Left ventricle myocardium inferior (tissue), 1 donor: ENCODE measurements at regions not wholly inside any gene's neighbourhood (a gene's known extent, or its start where the extent isn't known, plus 50 kb on each side); places are given as distances from the start of the nearest gene placed in this dataset.

Experiments
- DNase-seq: peaks from one replicate; pipeline ENCODE4 v3.0.0-alpha.2; 2020
- H3K27ac ChIP-seq: fragments of 200-600 bp; replicated peaks from 2 replicates; pipeline ENCODE4 v1.8.0; 2021
- H3K27me3 ChIP-seq: fragments of 200-600 bp; 2 replicates; pipeline ENCODE4 v1.8.0; 2021; ENCODE audit warnings: low read depth
- H3K36me3 ChIP-seq: fragments of 200-600 bp; 2 replicates; pipeline ENCODE4 v1.8.0; 2021
- H3K4me1 ChIP-seq: fragments of 200-600 bp; 2 replicates; pipeline ENCODE4 v1.8.0; 2021
- H3K4me3 ChIP-seq: fragments of 200-600 bp; 2 replicates; pipeline ENCODE4 v1.8.0; 2021; ENCODE audit warnings: mild to moderate bottlenecking, moderate library complexity
- H3K9me3 ChIP-seq: fragments of 200-600 bp; replicated peaks from 2 replicates; pipeline ENCODE4 v1.8.0; 2021
- intact Hi-C: fragments of 100-400 bp; cut with micrococcal nuclease; formaldehyde crosslinking; loops from one replicate; pipeline ENCODE4 v1.11.0; 2022
- TF ChIP-seq, protein P1 (sequence below): fragments of 200-600 bp; IDR thresholded peaks from 2 replicates; pipeline ENCODE4 v1.8.0; 2021; ENCODE audit warnings: antibody characterized with exemption, mild to moderate bottlenecking, borderline replicate concordance
- donor health status: DM: no; HTN: yes; CAD: no; lungs with severe emphysema.

DNA sequence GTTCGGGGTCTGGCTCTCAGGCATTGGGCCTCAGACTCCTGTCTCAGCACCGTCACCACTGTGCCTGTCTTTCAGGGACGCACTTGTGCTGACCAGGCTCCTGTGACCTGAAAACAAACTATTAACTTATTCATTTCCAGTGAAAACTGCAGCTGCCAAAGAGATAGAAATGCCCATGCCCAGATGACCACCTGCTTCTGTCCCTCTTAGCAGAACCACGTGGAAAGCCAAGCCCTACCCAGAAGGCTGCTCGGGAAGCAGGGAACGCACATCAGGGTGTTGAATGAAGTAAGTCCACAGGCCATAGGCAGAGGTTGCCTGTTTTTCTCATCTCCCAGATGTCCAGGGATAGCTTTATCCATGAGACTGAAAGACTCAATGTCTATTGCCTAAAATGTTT is 219.3 kb downstream of the EBLN2 start:
- intact Hi-C loops, result no loop called here
- Histone ChIP-seq H3K9me3 (no peaks in the 10 kb centered on the region), H3K4me1 (no peaks in the 10 kb centered on the region), H3K27ac (no peak overlapping the region), H3K27me3 (no peaks in the 10 kb centered on the region), H3K36me3 (no peaks in the 10 kb centered on the region), H3K4me3 (no peak overlapping the region)
- DNase-seq, result no peak
- TF ChIP-seq, protein P1, sequence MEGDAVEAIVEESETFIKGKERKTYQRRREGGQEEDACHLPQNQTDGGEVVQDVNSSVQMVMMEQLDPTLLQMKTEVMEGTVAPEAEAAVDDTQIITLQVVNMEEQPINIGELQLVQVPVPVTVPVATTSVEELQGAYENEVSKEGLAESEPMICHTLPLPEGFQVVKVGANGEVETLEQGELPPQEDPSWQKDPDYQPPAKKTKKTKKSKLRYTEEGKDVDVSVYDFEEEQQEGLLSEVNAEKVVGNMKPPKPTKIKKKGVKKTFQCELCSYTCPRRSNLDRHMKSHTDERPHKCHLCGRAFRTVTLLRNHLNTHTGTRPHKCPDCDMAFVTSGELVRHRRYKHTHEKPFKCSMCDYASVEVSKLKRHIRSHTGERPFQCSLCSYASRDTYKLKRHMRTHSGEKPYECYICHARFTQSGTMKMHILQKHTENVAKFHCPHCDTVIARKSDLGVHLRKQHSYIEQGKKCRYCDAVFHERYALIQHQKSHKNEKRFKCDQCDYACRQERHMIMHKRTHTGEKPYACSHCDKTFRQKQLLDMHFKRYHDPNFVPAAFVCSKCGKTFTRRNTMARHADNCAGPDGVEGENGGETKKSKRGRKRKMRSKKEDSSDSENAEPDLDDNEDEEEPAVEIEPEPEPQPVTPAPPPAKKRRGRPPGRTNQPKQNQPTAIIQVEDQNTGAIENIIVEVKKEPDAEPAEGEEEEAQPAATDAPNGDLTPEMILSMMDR, result no peak

DNA sequence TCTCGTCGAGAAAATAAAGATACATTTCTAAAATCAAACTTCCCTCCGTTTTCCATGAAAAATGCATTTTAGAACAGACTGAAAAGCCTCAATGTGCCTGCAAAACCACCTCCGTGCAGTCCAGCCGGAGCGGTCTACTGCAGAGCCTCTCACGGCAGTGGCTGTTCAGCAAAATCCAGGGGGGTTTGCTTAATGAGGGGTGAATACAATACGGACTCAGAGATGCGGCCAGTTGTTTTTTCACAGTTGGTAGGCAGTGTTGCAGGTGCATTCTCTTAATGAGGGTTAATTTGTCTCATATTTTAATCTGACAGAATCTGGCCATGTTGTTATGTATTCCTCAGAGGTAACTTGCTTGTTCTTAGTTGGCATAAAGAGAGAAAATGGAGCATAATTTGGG is 223.0 kb downstream of the EBLN2 start:
- no peak for DNase-seq
- TF ChIP-seq, protein P1, result no peak
- Histone ChIP-seq H3K27ac (no peak overlapping the region), H3K27me3 (no peaks in the 10 kb centered on the region), H3K4me3 (no peak overlapping the region), H3K9me3 (no peaks in the 10 kb centered on the region), H3K36me3 (no peaks in the 10 kb centered on the region), H3K4me1 (no peaks in the 10 kb centered on the region)
- intact Hi-C loops, result no loop called here

DNA sequence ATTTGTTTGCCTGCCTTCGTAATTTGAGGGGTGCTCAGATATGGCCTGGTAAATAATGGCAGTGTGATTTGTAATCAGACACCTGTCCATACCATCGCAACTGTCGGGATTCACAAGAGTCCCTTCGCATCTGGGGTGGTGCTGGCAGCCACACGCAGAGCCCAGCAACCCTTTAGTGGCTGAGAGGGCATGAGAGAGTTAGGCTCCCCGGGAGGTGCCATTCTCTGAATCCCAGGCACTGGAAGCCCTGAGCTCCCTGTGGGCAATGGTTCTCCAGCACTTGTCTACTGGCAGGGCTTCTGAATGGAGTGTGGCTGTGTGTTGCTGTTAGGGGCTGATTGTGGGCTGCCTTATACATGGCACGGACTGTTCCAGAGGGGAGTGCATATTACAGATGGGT is 230.1 kb downstream of the EBLN2 start:
- H3K27me3 ChIP-seq, result no peaks in the 10 kb centered on the region
- H3K36me3 ChIP-seq, result no peaks in the 10 kb centered on the region
- H3K27ac ChIP-seq, result no peak overlapping the region
- H3K9me3 ChIP-seq, result no peaks in the 10 kb centered on the region
- H3K4me3 ChIP-seq, result no peak overlapping the region
- TF ChIP-seq, protein P1, result no peak
- H3K4me1 ChIP-seq, result no peaks in the 10 kb centered on the region
- intact Hi-C loops, result no loop called here
- DNase-seq, result no peak

DNA sequence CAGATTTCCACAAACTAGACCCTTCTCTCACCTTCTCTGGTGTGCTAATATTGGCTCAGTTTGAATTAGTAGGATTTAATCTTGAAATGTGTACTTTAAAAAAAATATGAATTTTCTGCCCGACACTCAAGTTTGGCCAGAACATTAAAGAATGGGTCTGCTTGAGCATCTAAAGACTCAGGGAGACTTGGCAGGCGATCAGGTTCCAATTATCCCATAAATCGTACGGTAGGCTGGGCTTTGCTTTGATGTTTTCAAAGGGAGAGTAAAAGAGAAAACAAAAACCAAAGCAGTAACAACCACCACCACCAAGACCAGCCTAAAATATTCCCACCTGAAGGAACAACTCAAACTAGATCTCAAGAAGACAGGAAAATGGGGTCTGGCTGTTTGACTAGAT is 230.8 kb downstream of the EBLN2 start:
- intact Hi-C loops, result no loop called here

DNA sequence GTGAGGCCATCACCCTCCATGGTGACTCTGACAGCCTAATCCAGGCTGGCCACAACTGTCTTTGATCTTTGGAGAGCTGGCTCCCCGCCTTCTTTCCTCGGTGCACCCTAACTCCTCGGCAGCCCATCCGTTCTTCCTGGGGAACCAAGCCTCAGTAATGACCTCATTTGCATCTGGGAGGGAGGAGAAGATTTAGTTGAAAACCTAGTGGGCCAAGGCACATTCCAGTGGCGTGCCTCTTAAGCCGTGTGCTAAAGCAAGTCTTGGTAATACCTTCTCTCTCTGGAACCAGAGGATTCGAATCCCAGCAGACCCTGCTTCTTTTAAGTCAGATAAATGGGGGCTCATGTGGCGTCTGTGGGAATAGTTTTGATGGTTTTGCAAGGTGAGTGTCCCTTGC is 233.1 kb downstream of the EBLN2 start:
- TF ChIP-seq, protein P1, result no peak
- H3K9me3 ChIP-seq, result no peaks in the 10 kb centered on the region
- H3K36me3 ChIP-seq, result no peaks in the 10 kb centered on the region
- no peak overlapping the region for H3K4me3 ChIP-seq
- no peaks in the 10 kb centered on the region for H3K4me1 ChIP-seq
- H3K27ac ChIP-seq, result no peak overlapping the region
- no peaks in the 10 kb centered on the region for H3K27me3 ChIP-seq
- intact Hi-C loops, result no loop called here
- DNase-seq, result no peak

More for the DNA sequence above, 230.8 kb downstream of the EBLN2 start:
- H3K27ac ChIP-seq, result no peak overlapping the region
- no peak overlapping the region for H3K4me3 ChIP-seq
- no peaks in the 10 kb centered on the region for H3K36me3 ChIP-seq
- no peaks in the 10 kb centered on the region for H3K27me3 ChIP-seq
- no peak for DNase-seq
- H3K4me1 ChIP-seq, result no peaks in the 10 kb centered on the region
- TF ChIP-seq, protein P1, result no peak
- H3K9me3 ChIP-seq, result no peaks in the 10 kb centered on the region
